NOMO-1 treated with dmso at 0.1 percent for 144 hours (cell line): ENCODE measurements at regions not wholly inside any gene's neighbourhood (a gene's known extent, or its start where the extent isn't known, plus 50 kb on each side); places are given as distances from the start of the nearest gene placed in this dataset.
"Not testable (repeated sequence)": the region's sequence is repeated elsewhere in the genome, so short reads cannot be mapped to it uniquely, and the experiment has no call there.

Experiments
- DNase-seq: peaks from one replicate; lab custom pipeline; 2025; ENCODE audit not compliant: unreplicated experiment; lab: John Stamatoyannopoulos, UW

DNA sequence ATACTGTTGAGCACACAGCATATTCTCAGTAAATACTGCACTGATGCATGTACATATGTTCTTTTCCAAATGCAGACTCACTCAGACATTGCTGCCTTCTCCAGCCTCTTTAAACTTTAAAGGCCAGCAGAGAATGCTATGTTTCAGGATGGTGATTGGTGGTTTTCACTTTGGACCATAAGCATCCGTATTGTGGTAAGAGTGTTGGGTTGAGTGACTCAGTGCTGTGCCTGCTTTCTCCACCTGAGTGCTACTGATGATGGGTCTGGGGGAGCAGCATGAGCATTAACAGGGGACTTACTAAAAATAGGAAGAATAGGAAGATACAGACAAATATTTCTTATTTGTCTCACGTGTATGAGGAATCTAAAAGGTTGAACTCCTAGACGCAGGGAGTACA, 56.3 kb upstream of the ZNF92 start:
- DNase-seq, result no peak

- DNase-seq, result no peak
Measured at GRCh38 chr7:65310761-65311160, 62.9 kb upstream of the ZNF92 start.

GRCh38 chr7:65308300-65308678, 65.4 kb upstream of the ZNF92 start:
- no peak for DNase-seq

DNA sequence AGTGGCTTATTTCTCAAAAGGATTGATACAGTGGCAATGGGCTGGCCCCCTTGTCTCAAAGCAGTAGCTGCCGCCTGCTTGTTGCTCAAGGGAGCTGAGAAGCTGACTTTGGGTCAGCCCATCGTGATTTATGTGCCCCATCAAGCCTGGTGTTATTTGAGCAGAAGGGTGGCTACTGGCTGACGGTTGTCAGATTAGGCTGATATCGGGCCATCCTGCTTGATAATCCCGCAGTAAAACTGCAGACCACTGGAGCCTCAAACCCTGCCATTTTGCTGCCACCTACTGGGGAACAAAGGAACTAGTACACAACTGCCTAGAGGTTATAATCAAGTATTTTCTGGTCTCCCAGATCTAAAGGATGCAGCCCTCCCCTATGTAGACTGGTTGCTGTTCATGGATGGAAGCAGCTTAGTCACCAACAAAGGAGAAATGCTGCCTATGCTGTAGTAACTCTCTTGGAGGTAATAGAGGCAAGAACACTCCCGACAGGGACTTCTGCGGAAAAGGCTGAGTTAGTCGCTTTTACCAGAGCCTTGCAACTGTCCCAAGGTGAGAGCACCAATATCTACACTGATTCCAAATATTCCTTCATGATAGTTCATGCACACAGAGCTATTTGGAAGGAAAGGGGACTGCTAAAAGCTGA, 65.9 kb upstream of the ZNF92 start:
- no peak for DNase-seq

DNA sequence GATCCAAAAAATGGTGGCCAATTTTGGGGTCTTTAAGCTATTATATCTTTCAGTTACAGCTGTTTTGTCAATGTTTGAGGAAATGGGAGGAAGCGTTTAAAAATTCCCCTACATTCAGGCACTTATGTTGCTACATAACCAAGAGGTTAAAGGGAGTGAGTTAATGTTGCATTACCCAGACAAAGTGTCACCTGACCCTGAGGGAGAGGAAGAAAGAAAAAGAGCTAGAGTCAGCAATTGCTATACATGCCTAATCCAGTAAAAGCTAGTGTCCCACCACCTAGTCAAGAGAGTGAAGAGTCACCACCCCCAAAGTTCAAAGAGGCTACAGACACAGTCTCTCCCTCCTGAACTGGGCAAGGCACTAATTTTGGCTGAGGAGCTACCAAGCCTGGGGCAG, 69.5 kb upstream of the ZNF92 start:
- no peak for DNase-seq

DNA sequence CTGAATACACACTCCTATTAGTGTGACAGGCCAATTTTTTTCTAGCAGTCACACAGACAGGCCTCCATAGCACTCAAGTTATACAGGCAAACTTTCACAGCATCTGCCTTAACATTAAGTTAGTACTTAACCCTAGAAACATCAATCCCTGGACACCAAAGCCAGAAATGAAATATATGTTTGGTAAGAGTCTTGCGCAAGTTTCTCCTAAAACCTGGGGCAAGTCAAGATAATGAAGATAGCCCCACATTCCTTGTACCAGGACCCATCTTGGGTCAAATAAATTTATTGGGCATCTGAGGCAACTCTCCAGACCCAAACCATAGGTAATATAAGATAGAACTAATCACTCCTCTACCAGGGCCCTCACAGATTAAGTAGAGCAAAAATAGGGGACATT, 70.8 kb upstream of the ZNF92 start:
- DNase-seq, result no peak

GRCh38 chr7:65301007-65301406, 72.6 kb upstream of the ZNF92 start:
- no peak for DNase-seq

DNA sequence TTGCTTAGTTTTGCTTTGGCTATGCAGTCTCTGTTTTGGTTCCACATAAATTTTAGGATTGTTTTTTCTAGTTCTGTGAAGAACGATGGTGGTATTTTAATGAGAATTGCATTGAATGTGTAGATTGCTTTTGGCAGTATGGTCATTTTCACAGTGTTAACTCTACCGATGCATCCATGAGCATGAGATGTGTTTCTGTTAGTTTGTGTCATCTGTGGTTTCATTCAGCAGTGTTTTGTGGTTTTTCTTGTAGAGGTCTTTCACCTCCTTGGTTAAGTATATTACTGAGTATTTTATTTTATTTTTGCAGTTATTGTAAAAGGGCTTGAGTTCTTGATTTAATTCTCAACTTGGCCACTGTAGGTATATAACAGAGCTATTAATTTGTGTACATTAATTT, 78.2 kb upstream of the ZNF92 start:
- DNase-seq, result no peak

DNA sequence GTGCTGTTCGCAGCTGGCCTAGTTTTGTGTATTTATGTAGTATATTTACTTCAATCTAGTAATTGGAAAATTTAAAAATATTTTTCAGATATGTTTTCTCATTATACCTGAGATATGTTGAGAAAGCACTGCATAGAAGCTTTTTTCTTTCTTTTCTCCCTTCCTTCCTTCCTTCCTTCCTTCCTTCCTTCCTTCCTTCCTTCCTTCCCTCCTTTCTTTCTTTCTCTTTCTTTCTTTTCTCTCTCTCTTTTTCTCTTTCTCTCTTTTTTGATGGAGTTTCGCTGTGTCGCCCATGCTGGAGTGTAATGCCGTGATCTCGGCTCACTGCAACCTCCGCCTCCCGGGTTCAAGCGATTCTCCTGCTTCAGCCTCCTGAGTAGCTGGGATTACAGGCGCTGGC, 83.3 kb upstream of the ZNF92 start:
- not testable (repeated sequence) for DNase-seq

DNA sequence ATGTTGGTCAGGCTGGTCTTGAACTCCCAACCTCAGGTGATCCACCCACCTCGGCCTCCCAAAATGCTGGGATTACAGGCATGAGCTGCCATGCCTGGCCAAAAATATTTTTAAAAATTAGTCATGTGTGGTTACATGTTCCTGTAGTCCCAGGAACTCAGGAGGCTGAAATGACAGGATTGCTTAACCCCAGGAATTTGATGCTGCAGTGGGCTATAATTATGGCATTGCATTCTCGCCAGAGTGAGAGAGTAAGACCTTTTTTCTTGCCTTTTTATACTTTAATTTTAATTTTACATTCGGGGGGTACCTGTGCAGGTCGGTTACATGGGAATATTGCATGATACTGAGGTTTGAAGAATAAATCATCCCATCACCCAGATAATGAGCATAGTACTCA, 86.6 kb upstream of the ZNF92 start:
- no peak for DNase-seq

DNA sequence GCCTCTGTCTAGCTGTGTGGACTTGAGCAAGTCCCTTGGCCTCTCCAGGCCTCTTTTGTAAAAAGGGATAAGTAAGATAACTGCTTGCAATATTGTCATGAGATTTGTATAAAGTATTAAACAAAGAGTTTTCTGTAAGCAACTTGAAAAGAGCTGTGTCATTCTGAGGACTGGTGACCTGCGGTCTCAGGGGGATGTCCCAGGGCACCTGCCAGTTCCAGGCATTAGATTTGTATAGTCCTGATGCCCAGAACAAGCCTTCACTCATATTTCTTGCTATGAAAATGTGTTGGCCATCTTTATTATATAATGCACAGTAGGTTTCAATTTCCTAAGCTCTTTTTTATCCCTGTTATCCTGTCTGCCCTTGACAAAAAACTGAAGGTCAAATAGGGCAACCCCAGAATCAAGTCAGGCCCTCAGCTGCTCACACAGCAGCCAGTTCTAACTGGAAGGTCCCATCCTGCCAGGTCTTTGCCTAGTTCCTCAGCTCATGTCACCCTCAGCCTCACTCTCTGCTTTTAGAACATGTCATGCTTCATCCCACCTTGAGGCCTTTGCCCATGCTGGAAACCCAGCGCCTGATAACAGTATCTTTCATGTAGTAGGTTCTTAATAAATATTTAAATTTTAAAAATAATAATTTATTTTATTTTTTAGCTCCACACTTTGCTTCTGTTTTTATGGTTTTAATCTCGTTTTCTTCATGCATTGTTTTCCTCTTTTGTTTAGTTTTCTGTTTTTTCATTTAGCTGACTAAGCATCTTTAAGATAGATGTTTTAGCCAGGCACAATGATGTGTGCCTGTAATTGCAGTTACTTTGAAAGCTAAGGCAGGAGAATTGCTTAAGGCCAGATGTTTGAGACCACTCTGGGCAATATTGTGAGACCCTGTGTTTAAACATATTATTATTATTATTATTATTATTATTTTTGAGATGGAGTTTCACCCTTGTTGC, 87.5 kb upstream of the ZNF92 start:
- DNase-seq, result no peak

- DNase-seq, result not testable (repeated sequence)
Measured at GRCh38 chr7:65285241-65285640, 88.4 kb upstream of the ZNF92 start.

DNA sequence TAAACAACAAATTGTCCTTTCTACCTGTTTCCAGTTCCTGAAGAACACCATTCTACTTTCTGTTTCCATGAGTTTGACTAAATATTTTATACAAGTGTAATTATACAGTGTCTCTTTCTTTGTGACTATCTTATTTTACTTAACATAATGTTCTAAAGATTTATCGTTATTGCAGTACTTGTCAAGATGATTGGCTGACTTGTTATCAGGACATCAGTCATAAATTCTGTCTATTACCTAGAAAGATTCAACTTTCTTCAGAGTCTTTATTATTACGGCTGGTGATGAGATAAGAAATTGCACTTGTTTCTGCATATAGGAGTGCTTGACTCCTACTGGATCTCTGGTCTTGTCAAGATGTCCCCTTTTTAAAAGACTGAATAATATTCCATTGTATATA, 93.9 kb upstream of the ZNF92 start:
- no peak for DNase-seq

GRCh38 chr7:65276822-65277221, 96.8 kb upstream of the ZNF92 start:
- no peak for DNase-seq

DNA sequence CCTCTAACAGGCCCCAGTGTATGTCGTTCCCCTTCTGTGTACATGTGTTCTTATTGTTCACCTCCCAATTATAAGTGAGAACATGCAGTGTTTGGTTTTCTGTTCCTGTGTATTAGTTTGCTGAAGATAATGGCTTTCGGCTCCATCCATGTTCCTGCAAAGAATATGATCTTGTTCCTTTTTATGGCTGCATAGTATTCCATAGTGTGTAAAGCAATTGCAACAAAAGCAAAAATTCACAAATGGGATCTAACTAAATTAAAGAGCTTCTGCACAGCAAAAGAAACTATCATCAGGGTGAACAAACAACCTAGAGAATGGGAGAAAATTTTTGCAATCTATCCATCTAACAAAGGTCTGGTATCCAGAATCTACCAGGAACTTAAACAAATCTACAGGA, 102.2 kb upstream of the ZNF92 start:
- not testable (repeated sequence) for DNase-seq

- no peak for DNase-seq
Measured at GRCh38 chr7:65269150-65269856, 104.4 kb upstream of the ZNF92 start.

GRCh38 chr7:65268782-65269149, 104.9 kb upstream of the ZNF92 start:
- no peak for DNase-seq

GRCh38 chr7:65265933-65266519, 107.6 kb upstream of the ZNF92 start:
- DNase-seq, result no peak

GRCh38 chr7:65264258-65264657, 109.4 kb upstream of the ZNF92 start:
- DNase-seq, result no peak

GRCh38 chr7:65260673-65261072, 113.0 kb upstream of the ZNF92 start:
- DNase-seq, result not testable (repeated sequence)

- DNase-seq, result not testable (repeated sequence)
Measured at GRCh38 chr7:65259864-65260525, 113.7 kb upstream of the ZNF92 start.
